ENCODE measurements at regions not wholly inside any gene's neighbourhood (a gene's known extent, or its start where the extent isn't known, plus 50 kb on each side); places are given as distances from the start of the nearest gene placed in this dataset.

GRCh38 chr17:36851250-36851649 is 86.0 kb upstream of the LHX1 start:
- TF ChIP-seq POLR2A (IDR thresholded peaks at IDR 0.05; ENCODE audit: low read depth, low read length) (no peak), POLR2AphosphoS5 (IDR thresholded peaks at IDR 0.05; ENCODE audit: low read depth, low read length) (no peak)

Data from GM12892 (cell line).